Vagina (tissue), 2 donors: ENCODE measurements at regions not wholly inside any gene's neighbourhood (a gene's known extent, or its start where the extent isn't known, plus 50 kb on each side); places are given as distances from the start of the nearest gene placed in this dataset.

ENCODE experiments used
- POLR2A ChIP-seq, 2 donors: fragments of 450-650 bp; IDR thresholded peaks; one replicate each; pipeline ENCODE4 v1.6.1; 2017; ENCODE audit warnings: antibody characterized with exemption in 2 of 2, mild to moderate bottlenecking in 2 of 2, moderate library complexity in 2 of 2
- POLR2AphosphoS5 ChIP-seq, 2 donors: sonication (generic); formaldehyde crosslinking; IDR thresholded peaks; one replicate each; pipeline ENCODE4 v1.9.0; 2017; ENCODE audit warnings: antibody characterized with exemption in 2 of 2, mild to moderate bottlenecking in 2 of 2, low read depth in 1 of 2; ENCODE audit not compliant: insufficient read depth in 1 of 2

GRCh38 chr6:5906842-5907241, 99.9 kb downstream of the NRN1 start:
- TF ChIP-seq POLR2AphosphoS5 (IDR thresholded peaks at IDR 0.05; ENCODE audit: insufficient read depth in 1 of 2, low read depth in 1 of 2) (no peak), POLR2A (IDR thresholded peaks at IDR 0.05) (no peak)
